Fibroblast of lung (primary cell): ENCODE measurements at regions not wholly inside any gene's neighbourhood (a gene's known extent, or its start where the extent isn't known, plus 50 kb on each side); places are given as distances from the start of the nearest gene placed in this dataset.

Experiments used
- DNase-seq, 2 donors: peaks; one replicate each; pipeline versions ENCODE4 v3.0.0 to v3.0.0-alpha.2; 2010; ENCODE audit warnings: low read depth in 2 of 2
- H2AFZ ChIP-seq: 2 replicates; pipeline ENCODE4 v1.5.1; 2012; ENCODE audit warnings: low read length, control low read depth, inconsistent platforms
- H3K27ac ChIP-seq: 2 replicates; pipeline ENCODE4 v1.5.1; 2011; ENCODE audit warnings: low read length, control low read depth; ENCODE audit not compliant: insufficient read depth
- H3K27me3 ChIP-seq: 2 replicates; pipeline ENCODE4 v1.5.1; 2011; ENCODE audit warnings: mild to moderate bottlenecking, low read length; ENCODE audit not compliant: control insufficient read depth, insufficient read depth
- H3K36me3 ChIP-seq: 2 replicates; pipeline ENCODE4 v1.5.1; 2011; ENCODE audit warnings: low read length; ENCODE audit not compliant: control insufficient read depth, insufficient read depth
- H3K4me1 ChIP-seq: 2 replicates; pipeline ENCODE4 v1.5.1; 2011; ENCODE audit warnings: low read length; ENCODE audit not compliant: control insufficient read depth, insufficient read depth; ENCODE audit errors: extremely low read depth
- H3K4me2 ChIP-seq: 2 replicates; pipeline ENCODE4 v1.5.1; 2011; ENCODE audit warnings: low read length, control low read depth; ENCODE audit not compliant: insufficient read depth; ENCODE audit errors: extremely low read depth
- H3K4me3 ChIP-seq, 4 experiments: fragments of 200-600 bp in 1 of 4; sonication (generic) in 1 of 4; replicated peaks in 1 of 4; 2 replicates each; pipeline ENCODE4 v1.5.1; 2011 to 2016; ENCODE audit warnings: low read length in 4 of 4, low read depth in 3 of 4, mild to moderate bottlenecking in 3 of 4, control low read depth in 2 of 4, inconsistent platforms in 1 of 4, mixed read lengths in 1 of 4; ENCODE audit not compliant: insufficient read depth in 1 of 4; ENCODE audit errors: control extremely low read depth in 1 of 4
- H3K79me2 ChIP-seq: 2 replicates; pipeline ENCODE4 v1.5.1; 2012; ENCODE audit warnings: mild to moderate bottlenecking, low read length, inconsistent platforms; ENCODE audit not compliant: control insufficient read depth, insufficient read depth
- H3K9ac ChIP-seq: 2 replicates; pipeline ENCODE4 v1.5.1; 2011; ENCODE audit warnings: mild to moderate bottlenecking, low read length, control low read depth; ENCODE audit not compliant: insufficient read depth
- H3K9me3 ChIP-seq: 2 replicates; pipeline ENCODE4 v1.5.1; 2012; ENCODE audit warnings: low read depth, low read length; ENCODE audit not compliant: control insufficient read depth, insufficient read depth
- H4K20me1 ChIP-seq: 2 replicates; pipeline ENCODE4 v1.5.1; 2011; ENCODE audit warnings: low read length; ENCODE audit not compliant: control insufficient read depth, insufficient read depth; ENCODE audit errors: extremely low read depth
- EZH2 ChIP-seq: IDR thresholded peaks from 2 replicates; pipeline ENCODE4 v1.5.1; 2012; ENCODE audit warnings: low read length, control low read depth, mild to moderate bottlenecking; ENCODE audit errors: missing control alignments
- TF ChIP-seq, protein P1 (sequence below), 2 donors: IDR thresholded peaks in 1 of 2; conservative IDR thresholded peaks in 1 of 2; 1 replicate in 1 of 2; 2 replicates in 1 of 2; pipeline ENCODE4 v1.5.1; 2011 to 2012; ENCODE audit warnings: low read length in 2 of 2, control low read depth in 1 of 2, inconsistent platforms in 1 of 2, low read depth in 1 of 2, mild to moderate bottlenecking in 1 of 2

DNA sequence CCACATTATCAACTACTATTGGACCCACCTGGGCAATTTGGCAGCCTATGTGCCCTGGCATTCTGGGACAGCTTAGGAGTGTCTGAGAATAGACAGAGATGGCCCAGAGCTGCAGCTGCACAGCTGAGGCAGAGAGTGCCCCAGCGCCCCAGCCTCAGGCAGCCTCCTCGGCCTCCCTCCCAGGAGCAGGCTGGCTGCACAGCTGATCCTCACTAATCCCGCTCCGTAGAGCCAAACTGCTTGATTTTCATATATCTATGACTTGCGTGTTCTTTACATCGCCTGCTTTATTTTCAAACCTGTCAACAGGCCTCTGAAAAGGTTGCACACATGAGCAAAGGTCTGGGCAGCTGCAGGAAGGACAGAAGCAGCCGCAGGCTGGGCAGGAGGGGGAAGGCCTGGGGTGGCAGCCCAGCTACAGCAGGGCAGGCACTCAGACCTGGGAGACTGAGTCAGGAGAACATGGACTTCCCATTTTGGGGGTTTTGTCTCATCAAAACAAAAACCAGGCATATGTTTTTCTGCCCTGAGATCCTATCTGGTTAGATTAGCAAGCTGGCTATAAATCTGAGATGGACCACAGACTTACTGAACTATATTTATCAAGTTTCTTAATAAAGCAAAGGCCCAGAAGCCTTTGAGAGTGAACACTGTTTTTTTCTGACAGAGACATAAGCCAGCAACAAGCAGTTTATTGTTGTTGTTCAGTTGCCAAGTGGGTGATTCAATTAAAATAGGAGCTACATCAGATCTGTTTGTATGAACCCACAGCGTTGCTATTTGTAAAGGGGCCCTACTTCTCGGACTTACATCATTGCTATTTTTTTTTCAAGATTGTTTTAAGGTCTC lies 301.8 kb upstream of the DUSP10 start:
- Histone ChIP-seq H3K9me3 (no peaks in the 10 kb centered on the region), H3K27ac (peak overlapping the region; percentile 47), H3K36me3 (no peaks in the 10 kb centered on the region), H3K4me1 (peaks cover 4% of the 10 kb centered on the region), H3K79me2 (no peaks in the 10 kb centered on the region), H3K4me3 (no peak overlapping the region), H2AFZ (no peak overlapping the region), H3K4me2 (no peak overlapping the region), H3K27me3 (no peaks in the 10 kb centered on the region), H4K20me1 (no peaks in the 10 kb centered on the region), H3K9ac (no peak overlapping the region)
- TF ChIP-seq, protein P1, sequence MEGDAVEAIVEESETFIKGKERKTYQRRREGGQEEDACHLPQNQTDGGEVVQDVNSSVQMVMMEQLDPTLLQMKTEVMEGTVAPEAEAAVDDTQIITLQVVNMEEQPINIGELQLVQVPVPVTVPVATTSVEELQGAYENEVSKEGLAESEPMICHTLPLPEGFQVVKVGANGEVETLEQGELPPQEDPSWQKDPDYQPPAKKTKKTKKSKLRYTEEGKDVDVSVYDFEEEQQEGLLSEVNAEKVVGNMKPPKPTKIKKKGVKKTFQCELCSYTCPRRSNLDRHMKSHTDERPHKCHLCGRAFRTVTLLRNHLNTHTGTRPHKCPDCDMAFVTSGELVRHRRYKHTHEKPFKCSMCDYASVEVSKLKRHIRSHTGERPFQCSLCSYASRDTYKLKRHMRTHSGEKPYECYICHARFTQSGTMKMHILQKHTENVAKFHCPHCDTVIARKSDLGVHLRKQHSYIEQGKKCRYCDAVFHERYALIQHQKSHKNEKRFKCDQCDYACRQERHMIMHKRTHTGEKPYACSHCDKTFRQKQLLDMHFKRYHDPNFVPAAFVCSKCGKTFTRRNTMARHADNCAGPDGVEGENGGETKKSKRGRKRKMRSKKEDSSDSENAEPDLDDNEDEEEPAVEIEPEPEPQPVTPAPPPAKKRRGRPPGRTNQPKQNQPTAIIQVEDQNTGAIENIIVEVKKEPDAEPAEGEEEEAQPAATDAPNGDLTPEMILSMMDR (conservative IDR thresholded peaks at IDR 0.05 in 1 of 2, IDR thresholded peaks at IDR 0.05 in 1 of 2; ENCODE audit: low read depth in 1 of 2, low read length in 2 of 2), result no peak
- TF ChIP-seq EZH2, result no peak
- peak; percentile 97 to 98 for DNase-seq

DNA sequence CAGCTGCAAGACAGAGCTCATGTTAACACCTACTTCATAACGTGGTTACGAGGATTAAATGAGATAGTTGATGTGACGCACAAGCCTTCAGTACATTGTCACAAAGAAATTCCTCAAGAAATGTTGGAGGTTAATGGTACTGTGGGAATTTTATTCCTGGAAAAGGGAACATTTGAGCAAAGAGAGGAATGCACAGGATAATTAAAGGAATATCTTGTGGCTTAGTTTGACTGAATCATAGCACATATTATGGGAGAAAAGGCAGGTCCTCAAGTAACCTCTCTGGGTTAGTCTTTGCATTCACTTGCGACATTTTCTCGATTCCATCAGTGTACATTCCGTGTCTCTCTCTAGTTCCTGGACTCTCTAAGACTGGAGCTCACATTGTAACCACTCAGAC lies 300.2 kb upstream of the DUSP10 start:
- no peaks in the 10 kb centered on the region for H3K79me2 ChIP-seq
- no peaks in the 10 kb centered on the region for H3K36me3 ChIP-seq
- H3K27me3 ChIP-seq, result no peaks in the 10 kb centered on the region
- H4K20me1 ChIP-seq, result no peaks in the 10 kb centered on the region
- no peak overlapping the region for H2AFZ ChIP-seq
- H3K9me3 ChIP-seq, result no peaks in the 10 kb centered on the region
- no peak for TF ChIP-seq EZH2
- TF ChIP-seq, protein P1 (conservative IDR thresholded peaks at IDR 0.05 in 1 of 2, IDR thresholded peaks at IDR 0.05 in 1 of 2; ENCODE audit: low read depth in 1 of 2, low read length in 2 of 2), result no peak
- H3K4me2 ChIP-seq, result no peak overlapping the region
- H3K4me3 ChIP-seq, result no peak overlapping the region
- H3K9ac ChIP-seq, result no peak overlapping the region
- no peak overlapping the region for H3K27ac ChIP-seq
- peaks cover 4% of the 10 kb centered on the region for H3K4me1 ChIP-seq
- DNase-seq, result peak in 1 of 2 donors; percentile 76

DNA sequence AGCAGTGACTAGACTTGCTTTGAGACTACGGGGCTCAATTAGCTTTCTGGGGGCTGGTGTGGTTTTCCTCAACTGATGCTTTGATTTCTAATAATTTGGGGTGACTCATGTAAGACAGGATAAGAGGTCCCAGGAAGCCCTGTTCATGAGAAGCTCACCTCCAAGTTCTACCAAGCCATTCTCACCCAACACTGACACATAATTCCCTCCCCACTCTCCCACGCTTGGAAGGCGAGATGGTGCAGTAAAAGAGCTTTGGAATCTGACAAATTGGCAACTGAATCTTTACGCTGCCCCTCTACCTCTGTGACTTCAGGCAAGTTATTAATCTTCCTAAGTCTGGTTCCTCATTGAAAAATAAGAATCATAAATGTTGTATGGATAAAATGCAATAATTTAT lies 299.1 kb upstream of the DUSP10 start:
- peak in 1 of 2 donors; percentile 27 for DNase-seq
- Histone ChIP-seq H3K79me2 (no peaks in the 10 kb centered on the region), H3K4me1 (peaks cover 4% of the 10 kb centered on the region), H4K20me1 (no peaks in the 10 kb centered on the region), H3K36me3 (no peaks in the 10 kb centered on the region), H3K4me2 (no peak overlapping the region), H3K27me3 (no peaks in the 10 kb centered on the region), H3K9ac (no peak overlapping the region), H2AFZ (no peak overlapping the region), H3K9me3 (no peaks in the 10 kb centered on the region), H3K4me3 (no peak overlapping the region), H3K27ac (no peak overlapping the region)
- TF ChIP-seq, protein P1 (conservative IDR thresholded peaks at IDR 0.05 in 1 of 2, IDR thresholded peaks at IDR 0.05 in 1 of 2; ENCODE audit: low read depth in 1 of 2, low read length in 2 of 2), result no peak
- TF ChIP-seq EZH2, result no peak
